Liver (tissue), 7 donors: ENCODE measurements at regions not wholly inside any gene's neighbourhood (a gene's known extent, or its start where the extent isn't known, plus 50 kb on each side); places are given as distances from the start of the nearest gene placed in this dataset.

ENCODE experiments used
- DNase-seq: peaks from one replicate; pipeline ENCODE4 v3.0.0-alpha.2; 2017; ENCODE audit warnings: low spot score
- H3K27ac ChIP-seq, 2 donors: one replicate each; pipeline ENCODE4 v1.7.0; 2013; ENCODE audit warnings: inconsistent platforms in 2 of 2, low read length in 2 of 2, control low read depth in 1 of 2, low read depth in 1 of 2, mild to moderate bottlenecking in 1 of 2
- H3K27me3 ChIP-seq, 4 donors: one replicate each; pipeline versions ENCODE4 v1.6.1 to v1.7.0; 2013; ENCODE audit warnings: low read length in 3 of 4, inconsistent platforms in 1 of 4, mild to moderate bottlenecking in 1 of 4, moderate library complexity in 1 of 4; ENCODE audit not compliant: control insufficient read depth in 4 of 4, insufficient read depth in 4 of 4
- H3K36me3 ChIP-seq, 4 donors: one replicate each; pipeline versions ENCODE4 v1.6.1 to v1.7.0; 2013; ENCODE audit warnings: low read length in 3 of 4, mild to moderate bottlenecking in 3 of 4, low read depth in 1 of 4, moderate library complexity in 1 of 4; ENCODE audit not compliant: control insufficient read depth in 4 of 4, insufficient read depth in 3 of 4
- H3K4me1 ChIP-seq, 4 donors: one replicate each; pipeline versions ENCODE4 v1.6.1 to v1.7.0; 2013; ENCODE audit warnings: low read length in 3 of 4, mild to moderate bottlenecking in 3 of 4, moderate library complexity in 1 of 4; ENCODE audit not compliant: control insufficient read depth in 4 of 4, insufficient read depth in 4 of 4
- H3K4me3 ChIP-seq, 3 donors: one replicate each; pipeline versions ENCODE4 v1.6.1 to v1.7.0; 2013; ENCODE audit warnings: low read length in 3 of 3, control low read depth in 1 of 3, low read depth in 1 of 3, mild to moderate bottlenecking in 1 of 3
- H3K9ac ChIP-seq, 2 donors: one replicate each; pipeline ENCODE4 v1.7.0; 2013; ENCODE audit warnings: low read length in 2 of 2, mild to moderate bottlenecking in 2 of 2, moderate library complexity in 2 of 2, control low read depth in 1 of 2, low read depth in 1 of 2
- H3K9me3 ChIP-seq, 4 donors: one replicate each; pipeline versions ENCODE4 v1.6.1 to v1.7.0; 2013; ENCODE audit warnings: low read length in 3 of 4; ENCODE audit not compliant: control insufficient read depth in 4 of 4
- ATF3 ChIP-seq: IDR thresholded peaks from 2 replicates; pipeline ENCODE4 v1.6.1; 2016; ENCODE audit warnings: antibody characterized with exemption
- EGR1 ChIP-seq, 2 donors: IDR thresholded peaks; 2 replicates each; pipeline ENCODE4 v1.6.1; 2016 to 2018; ENCODE audit warnings: antibody characterized with exemption in 2 of 2, low read depth in 2 of 2
- FOXA1 ChIP-seq: IDR thresholded peaks from 2 replicates; pipeline ENCODE4 v1.6.1; 2016; ENCODE audit warnings: antibody characterized with exemption
- FOXA2 ChIP-seq: IDR thresholded peaks from 2 replicates; pipeline ENCODE4 v1.6.1; 2016; ENCODE audit warnings: antibody characterized with exemption
- GABPA ChIP-seq, 2 donors: IDR thresholded peaks in 1 of 2; conservative IDR thresholded peaks in 1 of 2; 2 replicates each; pipeline ENCODE4 v1.6.1; 2016; ENCODE audit warnings: antibody characterized with exemption in 2 of 2, mild to moderate bottlenecking in 1 of 2, moderate library complexity in 1 of 2
- HNF4A ChIP-seq, 2 donors: conservative IDR thresholded peaks; 2 replicates each; pipeline ENCODE4 v1.6.1; 2016; ENCODE audit warnings: antibody characterized with exemption in 2 of 2, mild to moderate bottlenecking in 2 of 2
- HNF4G ChIP-seq: IDR thresholded peaks from 2 replicates; pipeline ENCODE4 v1.6.1; 2016; ENCODE audit warnings: antibody characterized with exemption
- JUND ChIP-seq, 2 donors: IDR thresholded peaks; 2 replicates each; pipeline ENCODE4 v1.6.1; 2016; ENCODE audit warnings: antibody characterized with exemption in 2 of 2
- NR2F2 ChIP-seq: IDR thresholded peaks from 2 replicates; pipeline ENCODE4 v1.6.1; 2016; ENCODE audit warnings: antibody characterized with exemption
- RAD21 ChIP-seq, 2 donors: IDR thresholded peaks; 2 replicates each; pipeline ENCODE4 v1.6.1; 2016; ENCODE audit warnings: antibody characterized with exemption in 2 of 2, mild to moderate bottlenecking in 2 of 2
- RXRA ChIP-seq, 2 donors: IDR thresholded peaks; 2 replicates each; pipeline ENCODE4 v1.6.1; 2017 to 2018; ENCODE audit warnings: antibody characterized with exemption in 2 of 2, mild to moderate bottlenecking in 1 of 2
- SP1 ChIP-seq: IDR thresholded peaks from 2 replicates; pipeline ENCODE4 v1.6.1; 2018; ENCODE audit warnings: antibody characterized with exemption, mild to moderate bottlenecking
- TAF1 ChIP-seq: conservative IDR thresholded peaks from 2 replicates; pipeline ENCODE4 v1.6.1; 2016; ENCODE audit warnings: antibody characterized with exemption, mild to moderate bottlenecking
- YY1 ChIP-seq: IDR thresholded peaks from 2 replicates; pipeline ENCODE4 v1.6.1; 2016; ENCODE audit warnings: antibody characterized with exemption, mild to moderate bottlenecking
- ZBTB33 ChIP-seq: IDR thresholded peaks from 2 replicates; pipeline ENCODE4 v1.6.1; 2016; ENCODE audit warnings: antibody characterized with exemption
- WGBS: extraction: QIAGEN DNeasy Blood & Tissue Kit; methylation state at CpG from one replicate; pipeline ENCODE4 v1.1.7; 2013; 5-methylcytosine and 5-hydroxymethylcytosine counted together
- TF ChIP-seq, protein P1 (sequence below): IDR thresholded peaks from 2 replicates; pipeline ENCODE4 v1.6.1; 2016; ENCODE audit warnings: antibody characterized with exemption, mild to moderate bottlenecking
- TF ChIP-seq, protein P2 (sequence below): IDR thresholded peaks from 2 replicates; pipeline ENCODE4 v1.6.1; 2016; ENCODE audit warnings: antibody characterized with exemption
- donor health status: healthy.
- donor health status: healthy.
- donor health status: healthy.
- donor health status: healthy.

GRCh38 chr7:121669144-121669543 is 203.8 kb upstream of the PTPRZ1 start:
- H3K4me3 ChIP-seq = no peak overlapping the region
- no peaks in the 10 kb centered on the region for H3K36me3 ChIP-seq
- H3K4me1 ChIP-seq = no peaks in the 10 kb centered on the region
- no peak for TF ChIP-seq ZBTB33
- no peak for TF ChIP-seq RAD21 (IDR thresholded peaks at IDR 0.05)
- no peak for TF ChIP-seq HNF4G
- no peak for TF ChIP-seq ATF3
- no peak for TF ChIP-seq EGR1 (IDR thresholded peaks at IDR 0.05; ENCODE audit: low read depth in 2 of 2)
- TF ChIP-seq, protein P1, sequence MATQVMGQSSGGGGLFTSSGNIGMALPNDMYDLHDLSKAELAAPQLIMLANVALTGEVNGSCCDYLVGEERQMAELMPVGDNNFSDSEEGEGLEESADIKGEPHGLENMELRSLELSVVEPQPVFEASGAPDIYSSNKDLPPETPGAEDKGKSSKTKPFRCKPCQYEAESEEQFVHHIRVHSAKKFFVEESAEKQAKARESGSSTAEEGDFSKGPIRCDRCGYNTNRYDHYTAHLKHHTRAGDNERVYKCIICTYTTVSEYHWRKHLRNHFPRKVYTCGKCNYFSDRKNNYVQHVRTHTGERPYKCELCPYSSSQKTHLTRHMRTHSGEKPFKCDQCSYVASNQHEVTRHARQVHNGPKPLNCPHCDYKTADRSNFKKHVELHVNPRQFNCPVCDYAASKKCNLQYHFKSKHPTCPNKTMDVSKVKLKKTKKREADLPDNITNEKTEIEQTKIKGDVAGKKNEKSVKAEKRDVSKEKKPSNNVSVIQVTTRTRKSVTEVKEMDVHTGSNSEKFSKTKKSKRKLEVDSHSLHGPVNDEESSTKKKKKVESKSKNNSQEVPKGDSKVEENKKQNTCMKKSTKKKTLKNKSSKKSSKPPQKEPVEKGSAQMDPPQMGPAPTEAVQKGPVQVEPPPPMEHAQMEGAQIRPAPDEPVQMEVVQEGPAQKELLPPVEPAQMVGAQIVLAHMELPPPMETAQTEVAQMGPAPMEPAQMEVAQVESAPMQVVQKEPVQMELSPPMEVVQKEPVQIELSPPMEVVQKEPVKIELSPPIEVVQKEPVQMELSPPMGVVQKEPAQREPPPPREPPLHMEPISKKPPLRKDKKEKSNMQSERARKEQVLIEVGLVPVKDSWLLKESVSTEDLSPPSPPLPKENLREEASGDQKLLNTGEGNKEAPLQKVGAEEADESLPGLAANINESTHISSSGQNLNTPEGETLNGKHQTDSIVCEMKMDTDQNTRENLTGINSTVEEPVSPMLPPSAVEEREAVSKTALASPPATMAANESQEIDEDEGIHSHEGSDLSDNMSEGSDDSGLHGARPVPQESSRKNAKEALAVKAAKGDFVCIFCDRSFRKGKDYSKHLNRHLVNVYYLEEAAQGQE = no peak
- no peak for TF ChIP-seq RXRA (IDR thresholded peaks at IDR 0.05)
- TF ChIP-seq, protein P2, sequence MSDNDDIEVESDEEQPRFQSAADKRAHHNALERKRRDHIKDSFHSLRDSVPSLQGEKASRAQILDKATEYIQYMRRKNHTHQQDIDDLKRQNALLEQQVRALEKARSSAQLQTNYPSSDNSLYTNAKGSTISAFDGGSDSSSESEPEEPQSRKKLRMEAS = no peak
- no peak for TF ChIP-seq GABPA (IDR thresholded peaks at IDR 0.05 in 1 of 2, conservative IDR thresholded peaks at IDR 0.05 in 1 of 2)
- no peak overlapping the region for H3K9ac ChIP-seq
- no peak for DNase-seq
- no peaks in the 10 kb centered on the region for H3K27me3 ChIP-seq
- no peak overlapping the region for H3K27ac ChIP-seq
- peaks cover 0 to 3% (median 0%) of the 10 kb centered on the region in 4 donors for H3K9me3 ChIP-seq

DNA sequence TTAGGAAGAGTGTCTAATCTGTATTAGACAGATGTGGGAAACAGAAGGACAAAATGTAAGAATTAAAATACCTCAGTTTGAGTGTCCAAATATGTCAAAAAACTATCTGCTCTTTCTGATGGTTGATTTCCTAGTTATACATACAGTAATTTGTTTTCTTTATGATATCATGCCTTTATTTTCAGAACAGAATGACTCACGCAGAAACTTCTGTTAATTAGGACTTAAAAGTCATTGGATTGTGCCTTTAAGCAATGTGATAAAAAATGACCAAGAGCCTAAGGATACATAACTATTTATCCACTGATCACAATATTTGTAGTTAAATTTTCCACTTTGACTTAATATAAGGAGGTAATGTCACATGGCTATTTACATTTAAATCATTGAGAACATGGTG is 206.7 kb upstream of the PTPRZ1 start:
- no peak overlapping the region for H3K4me3 ChIP-seq
- peaks cover 0 to 3% (median 0%) of the 10 kb centered on the region in 4 donors for H3K9me3 ChIP-seq
- DNase-seq = no peak
- no peaks in the 10 kb centered on the region for H3K27me3 ChIP-seq
- H3K27ac ChIP-seq = no peak overlapping the region
- no peaks in the 10 kb centered on the region for H3K36me3 ChIP-seq
- H3K9ac ChIP-seq = no peak overlapping the region
- WGBS = 89% methylated on average over 1 of the region's 1 CpG
- no peaks in the 10 kb centered on the region for H3K4me1 ChIP-seq
- TF ChIP-seq JUND (IDR thresholded peaks at IDR 0.05) = no peak
- TF ChIP-seq RXRA (IDR thresholded peaks at IDR 0.05) = no peak
- no peak for TF ChIP-seq FOXA2
- no peak for TF ChIP-seq EGR1 (IDR thresholded peaks at IDR 0.05; ENCODE audit: low read depth in 2 of 2)
- no peak for TF ChIP-seq HNF4G
- no peak for TF ChIP-seq ATF3
- TF ChIP-seq FOXA1 = no peak
- TF ChIP-seq RAD21 (IDR thresholded peaks at IDR 0.05) = no peak
- TF ChIP-seq, protein P2 = no peak
- TF ChIP-seq ZBTB33 = no peak
- no peak for TF ChIP-seq HNF4A (conservative IDR thresholded peaks at IDR 0.05)
- TF ChIP-seq TAF1 = no peak
- no peak for TF ChIP-seq SP1
- TF ChIP-seq, protein P1 = no peak
- no peak for TF ChIP-seq GABPA (IDR thresholded peaks at IDR 0.05 in 1 of 2, conservative IDR thresholded peaks at IDR 0.05 in 1 of 2)
- TF ChIP-seq YY1 = no peak
- no peak for TF ChIP-seq NR2F2
